SU-DHL-6 (cell line): ENCODE measurements at regions not wholly inside any gene's neighbourhood (a gene's known extent, or its start where the extent isn't known, plus 50 kb on each side); places are given as distances from the start of the nearest gene placed in this dataset.

Source experiments
- H2AFZ ChIP-seq: fragments of 200-600 bp; sonication (generic); 2 replicates; pipeline ENCODE4 v1.6.1; 2014; ENCODE audit warnings: low read depth, mild to moderate bottlenecking, moderate library complexity, mixed read lengths, antibody characterized with exemption, low read length; ENCODE audit not compliant: severe bottlenecking
- H3F3A ChIP-seq: fragments of 200-600 bp; shearing (Covaris generic); 2 replicates; pipeline ENCODE4 v1.6.0; 2016; ENCODE audit warnings: antibody characterized with exemption, mild to moderate bottlenecking; ENCODE audit not compliant: insufficient read depth
- H3K27ac ChIP-seq: fragments of 200-600 bp; sonication (generic); 2 replicates; pipeline ENCODE4 v1.5.1; 2016; ENCODE audit warnings: low read depth, mild to moderate bottlenecking, low read length, moderate library complexity, mixed read lengths
- H3K27me3 ChIP-seq: fragments of 200-600 bp; sonication (generic), shearing (Covaris generic); 2 replicates; pipeline ENCODE4 v1.6.0; 2014; ENCODE audit warnings: mild to moderate bottlenecking, low read length
- H3K36me3 ChIP-seq: fragments of 200-600 bp; sonication (generic); 2 replicates; pipeline ENCODE4 v1.6.1; 2014; ENCODE audit warnings: mild to moderate bottlenecking, low read length, mixed read lengths
- H3K4me2 ChIP-seq: fragments of 300-600, 200-600 bp; shearing (Covaris generic), sonication (generic); 2 replicates; pipeline ENCODE4 v1.6.0; 2014; ENCODE audit warnings: low read length, low read depth, mild to moderate bottlenecking; ENCODE audit not compliant: poor library complexity, severe bottlenecking
- H3K4me3 ChIP-seq: fragments of 200-600 bp; sonication (generic); 2 replicates; pipeline ENCODE4 v1.5.1; 2014; ENCODE audit warnings: antibody characterized with exemption, low read length, mild to moderate bottlenecking, mixed read lengths; ENCODE audit not compliant: insufficient read depth, poor library complexity, severe bottlenecking
- H3K79me2 ChIP-seq: fragments of 200-600 bp; sonication (generic); 2 replicates; pipeline ENCODE4 v1.6.1; 2014; ENCODE audit warnings: mild to moderate bottlenecking, low read length, moderate library complexity; ENCODE audit not compliant: insufficient read depth
- H3K9ac ChIP-seq: fragments of 200-600 bp; sonication (generic); 2 replicates; pipeline ENCODE4 v1.7.0; 2014; ENCODE audit warnings: mild to moderate bottlenecking, low read length
- H3K9me2 ChIP-seq: fragments of 200-600 bp; sonication (generic); replicated peaks from 2 replicates; pipeline ENCODE4 v1.6.1; 2014; ENCODE audit warnings: low read length; ENCODE audit not compliant: insufficient read depth
- H3K9me3 ChIP-seq: fragments of 200-600 bp; sonication (generic); 2 replicates; pipeline ENCODE4 v1.6.1; 2014; ENCODE audit warnings: low read length, mixed read lengths; ENCODE audit not compliant: insufficient read depth
- H4K20me1 ChIP-seq: fragments of 200-600 bp; sonication (generic); 2 replicates; pipeline ENCODE4 v1.6.1; 2014; ENCODE audit warnings: low read depth, mild to moderate bottlenecking, antibody characterized with exemption, low read length, moderate library complexity, mixed read lengths
- EZH2phosphoT487 ChIP-seq: fragments of 200-600 bp; sonication (generic), shearing (Covaris generic); conservative IDR thresholded peaks from 2 replicates; pipeline ENCODE4 v1.6.1; 2018; ENCODE audit warnings: mild to moderate bottlenecking, antibody characterized with exemption, low read length, moderate library complexity, mixed read lengths
- TF ChIP-seq, protein P1 (sequence below): fragments of 200-600 bp; sonication (generic); IDR thresholded peaks from one replicate; pipeline ENCODE4 v1.5.1; 2017; ENCODE audit warnings: antibody characterized with exemption, mild to moderate bottlenecking, low read length, moderate library complexity; ENCODE audit not compliant: insufficient read depth, poor library complexity, severe bottlenecking

DNA sequence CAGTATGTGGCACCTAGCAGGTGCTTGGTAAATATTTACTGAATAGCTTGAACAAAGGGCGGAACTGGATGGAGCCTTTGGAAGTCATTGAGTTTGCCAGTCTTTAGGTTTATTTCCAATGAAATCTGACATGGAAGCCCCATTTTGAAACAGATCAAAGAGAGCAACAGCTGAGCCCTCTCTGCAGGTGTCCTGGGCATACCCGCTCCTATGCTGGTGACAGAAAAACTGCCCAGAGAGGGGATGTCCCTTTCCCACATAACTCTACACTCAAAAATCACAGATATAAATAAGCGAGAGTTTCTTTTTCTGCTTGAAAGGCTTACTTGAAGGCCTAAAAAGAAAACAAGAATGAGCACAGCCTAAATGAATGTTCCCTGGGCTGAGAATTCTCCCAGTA, 53.0 kb upstream of the RALY start:
- H3K4me2 ChIP-seq: no peak overlapping the region
- H3K27me3 ChIP-seq: no peaks in the 10 kb centered on the region
- no peak overlapping the region for H3K27ac ChIP-seq
- H3K36me3 ChIP-seq: no peaks in the 10 kb centered on the region
- no peaks in the 10 kb centered on the region for H3K79me2 ChIP-seq
- no peak overlapping the region for H2AFZ ChIP-seq
- H3K4me3 ChIP-seq: no peak overlapping the region
- no peaks in the 10 kb centered on the region for H3F3A ChIP-seq
- H3K9ac ChIP-seq: no peak overlapping the region
- TF ChIP-seq EZH2phosphoT487: no peak
- TF ChIP-seq, protein P1, sequence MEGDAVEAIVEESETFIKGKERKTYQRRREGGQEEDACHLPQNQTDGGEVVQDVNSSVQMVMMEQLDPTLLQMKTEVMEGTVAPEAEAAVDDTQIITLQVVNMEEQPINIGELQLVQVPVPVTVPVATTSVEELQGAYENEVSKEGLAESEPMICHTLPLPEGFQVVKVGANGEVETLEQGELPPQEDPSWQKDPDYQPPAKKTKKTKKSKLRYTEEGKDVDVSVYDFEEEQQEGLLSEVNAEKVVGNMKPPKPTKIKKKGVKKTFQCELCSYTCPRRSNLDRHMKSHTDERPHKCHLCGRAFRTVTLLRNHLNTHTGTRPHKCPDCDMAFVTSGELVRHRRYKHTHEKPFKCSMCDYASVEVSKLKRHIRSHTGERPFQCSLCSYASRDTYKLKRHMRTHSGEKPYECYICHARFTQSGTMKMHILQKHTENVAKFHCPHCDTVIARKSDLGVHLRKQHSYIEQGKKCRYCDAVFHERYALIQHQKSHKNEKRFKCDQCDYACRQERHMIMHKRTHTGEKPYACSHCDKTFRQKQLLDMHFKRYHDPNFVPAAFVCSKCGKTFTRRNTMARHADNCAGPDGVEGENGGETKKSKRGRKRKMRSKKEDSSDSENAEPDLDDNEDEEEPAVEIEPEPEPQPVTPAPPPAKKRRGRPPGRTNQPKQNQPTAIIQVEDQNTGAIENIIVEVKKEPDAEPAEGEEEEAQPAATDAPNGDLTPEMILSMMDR: no peak
- no peaks in the 10 kb centered on the region for H3K9me3 ChIP-seq
- no peaks in the 10 kb centered on the region for H3K9me2 ChIP-seq
- H4K20me1 ChIP-seq: no peaks in the 10 kb centered on the region
